ENCODE measurements at regions not wholly inside any gene's neighbourhood (a gene's known extent, or its start where the extent isn't known, plus 50 kb on each side); places are given as distances from the start of the nearest gene placed in this dataset.

GRCh38 chr1:87204441-87204840 is 124.2 kb upstream of the LMO4 start:
- Histone ChIP-seq H3K27ac (ENCODE audit: insufficient read depth, low read depth, low read length, poor library complexity, severe bottlenecking) (no peak overlapping the region), H3K4me1 (ENCODE audit: control insufficient read depth, insufficient read depth, low read length) (peaks cover 6% of the 10 kb centered on the region), H3K4me3 (ENCODE audit: insufficient read depth, low read depth, low read length) (no peak overlapping the region), H3K27me3 (ENCODE audit: control insufficient read depth, insufficient read depth, low read length, poor library complexity, severe bottlenecking) (no peaks in the 10 kb centered on the region), H3K9me3 (ENCODE audit: control insufficient read depth, low read length) (no peaks in the 10 kb centered on the region), H3K36me3 (ENCODE audit: control insufficient read depth, insufficient read depth, low read length) (no peaks in the 10 kb centered on the region)
- 92% methylated on average over 3 of the region's 3 CpGs for WGBS, 2 experiments

GRCh38 chr1:87204921-87205320 is 123.8 kb upstream of the LMO4 start:
- 95 to 96% methylated on average over 5 to 6 of the region's 8 CpGs for WGBS, 2 experiments
- no peak overlapping the region for H3K27ac ChIP-seq (ENCODE audit: insufficient read depth, low read depth, low read length, poor library complexity, severe bottlenecking)
- H3K9me3 ChIP-seq (ENCODE audit: control insufficient read depth, low read length): no peaks in the 10 kb centered on the region
- H3K4me3 ChIP-seq (ENCODE audit: insufficient read depth, low read depth, low read length): no peak overlapping the region
- H3K4me1 ChIP-seq (ENCODE audit: control insufficient read depth, insufficient read depth, low read length): peaks cover 6% of the 10 kb centered on the region
- no peaks in the 10 kb centered on the region for H3K36me3 ChIP-seq (ENCODE audit: control insufficient read depth, insufficient read depth, low read length)
- no peaks in the 10 kb centered on the region for H3K27me3 ChIP-seq (ENCODE audit: control insufficient read depth, insufficient read depth, low read length, poor library complexity, severe bottlenecking)

GRCh38 chr1:87206044-87206831 is 122.4 kb upstream of the LMO4 start:
- no peak overlapping the region for H3K4me3 ChIP-seq (ENCODE audit: insufficient read depth, low read depth, low read length)
- H3K9me3 ChIP-seq (ENCODE audit: control insufficient read depth, low read length): no peaks in the 10 kb centered on the region
- H3K27ac ChIP-seq (ENCODE audit: insufficient read depth, low read depth, low read length, poor library complexity, severe bottlenecking): no peak overlapping the region
- 93 to 95% methylated on average over 8 to 9 of the region's 9 CpGs for WGBS, 2 experiments
- H3K36me3 ChIP-seq (ENCODE audit: control insufficient read depth, insufficient read depth, low read length): no peaks in the 10 kb centered on the region
- peaks cover 5% of the 10 kb centered on the region for H3K4me1 ChIP-seq (ENCODE audit: control insufficient read depth, insufficient read depth, low read length)
- H3K27me3 ChIP-seq (ENCODE audit: control insufficient read depth, insufficient read depth, low read length, poor library complexity, severe bottlenecking): no peaks in the 10 kb centered on the region

GRCh38 chr1:87208080-87208479 is 120.6 kb upstream of the LMO4 start:
- H3K27me3 ChIP-seq (ENCODE audit: control insufficient read depth, insufficient read depth, low read length, poor library complexity, severe bottlenecking): no peaks in the 10 kb centered on the region
- H3K27ac ChIP-seq (ENCODE audit: insufficient read depth, low read depth, low read length, poor library complexity, severe bottlenecking): no peak overlapping the region
- H3K4me1 ChIP-seq (ENCODE audit: control insufficient read depth, insufficient read depth, low read length): no peaks in the 10 kb centered on the region
- H3K9me3 ChIP-seq (ENCODE audit: control insufficient read depth, low read length): no peaks in the 10 kb centered on the region
- H3K36me3 ChIP-seq (ENCODE audit: control insufficient read depth, insufficient read depth, low read length): no peaks in the 10 kb centered on the region
- WGBS, 2 experiments: 91% methylated on average over 2 of the region's 2 CpGs
- no peak overlapping the region for H3K4me3 ChIP-seq (ENCODE audit: insufficient read depth, low read depth, low read length)

- Histone ChIP-seq H3K4me3 (ENCODE audit: insufficient read depth, low read depth, low read length) (no peak overlapping the region), H3K9me3 (ENCODE audit: control insufficient read depth, low read length) (no peaks in the 10 kb centered on the region), H3K27me3 (ENCODE audit: control insufficient read depth, insufficient read depth, low read length, poor library complexity, severe bottlenecking) (no peaks in the 10 kb centered on the region), H3K4me1 (ENCODE audit: control insufficient read depth, insufficient read depth, low read length) (no peaks in the 10 kb centered on the region), H3K36me3 (ENCODE audit: control insufficient read depth, insufficient read depth, low read length) (no peaks in the 10 kb centered on the region), H3K27ac (ENCODE audit: insufficient read depth, low read depth, low read length, poor library complexity, severe bottlenecking) (no peak overlapping the region)
- 95% methylated on average over 4 of the region's 4 CpGs for WGBS, 2 experiments
These were observed 119.7 kb upstream of the LMO4 start for GRCh38 chr1:87208931-87209330.

- H3K4me3 ChIP-seq (ENCODE audit: insufficient read depth, low read depth, low read length): no peak overlapping the region
- H3K4me1 ChIP-seq (ENCODE audit: control insufficient read depth, insufficient read depth, low read length): no peaks in the 10 kb centered on the region
- H3K27ac ChIP-seq (ENCODE audit: insufficient read depth, low read depth, low read length, poor library complexity, severe bottlenecking): no peak overlapping the region
- no peaks in the 10 kb centered on the region for H3K36me3 ChIP-seq (ENCODE audit: control insufficient read depth, insufficient read depth, low read length)
- no peaks in the 10 kb centered on the region for H3K9me3 ChIP-seq (ENCODE audit: control insufficient read depth, low read length)
- 85 to 94% methylated on average over 2 to 3 of the region's 3 CpGs for WGBS, 2 experiments
- H3K27me3 ChIP-seq (ENCODE audit: control insufficient read depth, insufficient read depth, low read length, poor library complexity, severe bottlenecking): no peaks in the 10 kb centered on the region
These were observed 118.5 kb upstream of the LMO4 start for GRCh38 chr1:87210151-87210550.

- no peaks in the 10 kb centered on the region for H3K36me3 ChIP-seq (ENCODE audit: control insufficient read depth, insufficient read depth, low read length)
- H3K4me1 ChIP-seq (ENCODE audit: control insufficient read depth, insufficient read depth, low read length): no peaks in the 10 kb centered on the region
- no peaks in the 10 kb centered on the region for H3K9me3 ChIP-seq (ENCODE audit: control insufficient read depth, low read length)
- H3K4me3 ChIP-seq (ENCODE audit: insufficient read depth, low read depth, low read length): no peak overlapping the region
- no peak overlapping the region for H3K27ac ChIP-seq (ENCODE audit: insufficient read depth, low read depth, low read length, poor library complexity, severe bottlenecking)
- H3K27me3 ChIP-seq (ENCODE audit: control insufficient read depth, insufficient read depth, low read length, poor library complexity, severe bottlenecking): no peaks in the 10 kb centered on the region
- 90 to 95% methylated on average over 5 to 6 of the region's 6 CpGs for WGBS, 2 experiments
These were observed 116.1 kb upstream of the LMO4 start for GRCh38 chr1:87212431-87213134.

- 95 to 96% methylated on average over 10 of the region's 10 CpGs for WGBS, 2 experiments
- Histone ChIP-seq H3K9me3 (ENCODE audit: control insufficient read depth, low read length) (no peaks in the 10 kb centered on the region), H3K27ac (ENCODE audit: insufficient read depth, low read depth, low read length, poor library complexity, severe bottlenecking) (no peak overlapping the region)
These were observed 115.6 kb upstream of the LMO4 start for GRCh38 chr1:87213135-87213515.

GRCh38 chr1:87215592-87215991 is 113.1 kb upstream of the LMO4 start:
- Histone ChIP-seq H3K4me3 (ENCODE audit: insufficient read depth, low read depth, low read length) (no peak overlapping the region), H3K27me3 (ENCODE audit: control insufficient read depth, insufficient read depth, low read length, poor library complexity, severe bottlenecking) (no peaks in the 10 kb centered on the region), H3K27ac (ENCODE audit: insufficient read depth, low read depth, low read length, poor library complexity, severe bottlenecking) (no peak overlapping the region), H3K36me3 (ENCODE audit: control insufficient read depth, insufficient read depth, low read length) (no peaks in the 10 kb centered on the region), H3K4me1 (ENCODE audit: control insufficient read depth, insufficient read depth, low read length) (no peaks in the 10 kb centered on the region), H3K9me3 (ENCODE audit: control insufficient read depth, low read length) (no peaks in the 10 kb centered on the region)
- 95 to 100% methylated on average over 1 of the region's 1 CpG for WGBS, 2 experiments

More at GRCh38 chr1:87213135-87213515, 115.6 kb upstream of the LMO4 start:
- Histone ChIP-seq H3K36me3 (ENCODE audit: control insufficient read depth, insufficient read depth, low read length) (no peaks in the 10 kb centered on the region), H3K4me1 (ENCODE audit: control insufficient read depth, insufficient read depth, low read length) (no peaks in the 10 kb centered on the region), H3K27me3 (ENCODE audit: control insufficient read depth, insufficient read depth, low read length, poor library complexity, severe bottlenecking) (no peaks in the 10 kb centered on the region), H3K4me3 (ENCODE audit: insufficient read depth, low read depth, low read length) (no peak overlapping the region)

- WGBS, 2 experiments: 91 to 100% methylated on average over 1 of the region's 2 CpGs
- H3K4me1 ChIP-seq (ENCODE audit: control insufficient read depth, insufficient read depth, low read length): no peaks in the 10 kb centered on the region
- no peak overlapping the region for H3K27ac ChIP-seq (ENCODE audit: insufficient read depth, low read depth, low read length, poor library complexity, severe bottlenecking)
- H3K27me3 ChIP-seq (ENCODE audit: control insufficient read depth, insufficient read depth, low read length, poor library complexity, severe bottlenecking): no peaks in the 10 kb centered on the region
- no peaks in the 10 kb centered on the region for H3K36me3 ChIP-seq (ENCODE audit: control insufficient read depth, insufficient read depth, low read length)
- H3K9me3 ChIP-seq (ENCODE audit: control insufficient read depth, low read length): no peaks in the 10 kb centered on the region
- H3K4me3 ChIP-seq (ENCODE audit: insufficient read depth, low read depth, low read length): no peak overlapping the region
These were observed 110.1 kb upstream of the LMO4 start for GRCh38 chr1:87218618-87219017.
